GM12874 (cell line): ENCODE measurements at regions not wholly inside any gene's neighbourhood (a gene's known extent, or its start where the extent isn't known, plus 50 kb on each side); places are given as distances from the start of the nearest gene placed in this dataset.

Experiments used
- CTCF ChIP-seq: IDR thresholded peaks from 2 replicates; pipeline ENCODE4 v1.5.1; 2011; ENCODE audit warnings: low read depth, mild to moderate bottlenecking, control low read depth, low read length, moderate library complexity; ENCODE audit not compliant: insufficient read depth

DNA sequence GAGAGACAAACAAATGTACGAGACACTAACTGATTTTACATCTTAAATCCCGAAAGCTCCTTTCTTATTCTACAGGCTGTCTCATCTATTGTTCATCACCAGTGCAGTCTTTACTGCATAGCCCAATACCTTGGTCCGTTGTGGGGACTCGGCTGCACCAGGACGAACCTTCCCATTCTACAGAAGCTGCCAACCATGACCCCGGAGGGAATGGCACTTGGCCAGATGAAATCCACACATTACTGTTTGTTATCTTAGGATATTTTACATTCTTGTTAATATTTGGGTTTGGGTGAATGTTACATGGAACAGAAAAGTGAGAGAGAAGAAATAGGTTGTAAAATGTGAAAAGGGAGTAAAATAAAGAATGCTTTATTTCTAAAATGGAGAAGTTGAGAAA lies 195.1 kb downstream of the RFC3 start:
- TF ChIP-seq CTCF, result no peak

- TF ChIP-seq CTCF, result no peak
Measured at GRCh38 chr13:34017231-34017630, 199.3 kb downstream of the RFC3 start.

DNA sequence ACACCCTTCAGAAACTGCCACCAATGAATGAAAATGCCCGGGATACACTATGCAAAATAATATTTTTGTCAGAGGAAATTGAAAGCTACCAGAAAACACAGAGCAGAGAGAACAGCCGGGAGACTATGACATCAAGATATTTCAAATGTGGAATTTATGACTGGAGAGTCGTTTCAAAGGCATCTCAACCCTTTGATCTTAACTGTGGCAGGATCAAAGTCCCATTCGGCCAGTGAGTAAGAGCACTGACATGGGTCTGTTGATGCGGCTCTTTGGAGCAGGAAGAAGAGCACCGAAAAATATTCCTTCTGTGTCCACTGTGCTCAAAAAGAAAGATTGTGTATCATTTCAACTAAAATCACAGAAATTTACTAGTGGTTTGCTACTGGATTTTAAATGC lies 201.9 kb downstream of the RFC3 start:
- TF ChIP-seq CTCF, result no peak

DNA sequence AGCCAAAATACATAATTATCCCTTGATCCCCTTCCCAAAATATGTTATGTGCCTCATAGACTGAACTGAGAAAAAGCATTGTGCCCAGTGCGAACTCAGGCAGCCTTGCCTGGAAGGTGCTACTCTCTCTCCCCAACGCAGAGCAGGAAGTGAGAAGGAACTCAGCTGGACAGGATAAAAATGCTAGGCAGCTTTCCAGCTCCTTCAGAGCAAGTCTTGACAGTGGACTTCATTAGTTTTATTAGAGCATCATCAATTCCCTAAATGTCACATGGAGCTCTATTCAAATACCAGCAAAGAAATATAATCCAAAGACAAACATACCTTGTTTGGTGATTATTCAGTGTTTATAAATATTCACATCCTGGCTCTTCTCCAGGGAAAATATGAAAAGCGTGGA lies 202.4 kb downstream of the RFC3 start:
- TF ChIP-seq CTCF, result no peak

GRCh38 chr13:34021619-34022018 lies 203.7 kb downstream of the RFC3 start:
- TF ChIP-seq CTCF, result no peak

DNA sequence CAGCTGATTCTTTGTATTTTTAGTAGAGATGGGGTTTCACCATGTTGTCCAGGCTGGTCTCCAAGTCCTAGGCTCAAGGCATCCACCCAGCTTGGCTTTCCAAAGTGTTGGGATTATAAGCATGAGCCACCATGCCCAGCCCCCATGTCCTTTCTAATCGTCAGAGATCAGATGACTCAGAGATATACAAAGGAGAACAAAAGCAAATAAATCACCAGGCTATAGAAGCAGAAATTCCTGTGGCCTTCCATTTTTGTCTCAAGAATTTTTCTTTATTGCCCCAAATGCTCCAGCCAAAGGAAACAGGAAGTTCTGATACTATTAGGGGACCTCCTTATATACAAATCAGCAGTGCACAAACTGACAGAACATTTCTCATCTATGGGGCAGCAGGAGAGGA lies 207.8 kb downstream of the RFC3 start:
- no peak for TF ChIP-seq CTCF

- no peak for TF ChIP-seq CTCF
Measured at GRCh38 chr13:34026308-34026707, 208.4 kb downstream of the RFC3 start.
